Right ventricle myocardium superior (tissue), 1 donor: ENCODE measurements at regions not wholly inside any gene's neighbourhood (a gene's known extent, or its start where the extent isn't known, plus 50 kb on each side); places are given as distances from the start of the nearest gene placed in this dataset.
A peak's percentile ranks its signal among the peaks of the same experiment; 100 is the strongest.
"Not testable (repeated sequence)": the region's sequence is repeated elsewhere in the genome, so short reads cannot be mapped to it uniquely, and the experiment has no call there.

ENCODE experiments used
- ATAC-seq: fragments of 200-7000 bp; cut with Tn5 transposase; one replicate; pipeline ENCODE4 v1.9.1; 2020; ENCODE audit warnings: mild to moderate bottlenecking; ENCODE audit not compliant: poor library complexity
- DNase-seq: peaks from one replicate; pipeline ENCODE4 v3.0.0-alpha.2; 2020
- intact Hi-C: fragments of 100-400 bp; cut with DNase I; formaldehyde crosslinking; loops from one replicate; pipeline ENCODE4 v1.11.2; 2022
- donor health status: DM: no; HTN: yes; CAD: no; lungs with severe emphysema.

DNA sequence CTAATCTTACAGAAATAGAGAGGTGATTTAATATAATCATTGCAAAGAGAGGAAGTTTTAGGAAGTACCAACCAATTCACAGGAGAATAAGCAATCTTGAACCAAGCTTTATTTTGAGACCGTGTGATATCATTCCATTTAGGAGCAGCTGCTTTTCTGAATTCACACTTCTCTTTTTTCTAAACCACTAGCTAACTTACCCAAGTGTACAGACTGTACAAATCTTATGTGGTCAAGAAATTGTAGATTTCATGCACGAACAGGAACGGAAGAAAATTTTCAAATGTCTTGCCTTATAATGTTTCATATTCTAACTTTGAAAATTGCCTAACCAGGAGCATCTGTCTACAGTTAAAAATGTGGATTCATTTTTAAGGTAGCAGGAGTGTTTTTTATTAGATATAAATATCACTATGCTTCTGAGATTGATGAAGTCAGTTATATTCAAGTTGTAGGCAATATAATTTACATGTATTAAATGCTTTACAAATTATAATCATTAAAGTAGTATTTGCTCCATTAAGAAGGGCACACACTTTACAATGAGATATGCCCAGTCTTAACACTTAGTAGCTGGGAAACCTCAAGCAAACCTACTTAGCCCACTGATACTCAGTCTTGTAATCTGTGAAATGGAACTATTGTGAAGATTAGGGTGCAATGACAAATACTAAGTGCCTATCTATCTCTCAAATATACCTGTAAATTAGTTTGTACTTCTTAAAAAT lies 86.7 kb upstream of the FOXN2 start:
- DNase-seq (no peak), ATAC-seq (peak; percentile 57)
- intact Hi-C loops: no loop called here

DNA sequence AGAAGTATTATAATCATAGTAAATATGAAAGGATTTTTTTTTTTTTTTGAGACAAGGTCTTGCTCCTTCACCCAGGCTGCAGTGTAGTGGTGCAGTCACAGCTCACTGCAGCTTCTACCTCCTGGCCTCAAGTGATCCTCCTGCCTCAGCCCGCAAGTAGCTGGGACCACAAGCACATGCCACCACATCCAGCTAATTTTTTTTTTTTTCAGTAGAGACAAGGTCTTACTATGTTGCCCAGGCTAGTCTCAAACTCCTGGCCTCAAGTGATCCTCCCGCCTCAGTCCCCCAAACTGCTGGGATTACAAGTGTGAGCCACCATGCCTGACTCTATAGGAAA lies 86.2 kb upstream of the FOXN2 start:
- intact Hi-C loops: no loop called here
- no peak for ATAC-seq
- no peak for DNase-seq

DNA sequence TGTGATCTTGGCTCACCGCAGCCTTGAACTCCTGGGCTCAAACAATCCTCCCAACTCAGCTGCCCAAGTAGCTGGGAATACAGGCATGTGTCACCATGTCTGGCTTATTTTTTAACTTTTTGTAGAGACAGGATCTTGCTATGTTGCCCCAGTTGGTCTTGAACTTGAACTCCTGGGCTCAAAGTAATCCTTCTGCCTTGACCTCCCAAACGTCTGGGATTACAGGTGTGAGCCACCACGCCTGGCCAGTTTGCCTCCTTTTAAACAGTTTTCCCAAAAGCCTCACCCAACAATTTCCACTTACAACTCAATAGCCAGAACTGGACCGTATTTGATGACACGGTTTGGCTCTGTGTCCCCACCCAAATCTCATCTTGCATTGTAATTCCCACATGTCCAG lies 85.4 kb upstream of the FOXN2 start:
- no peak for ATAC-seq
- no peak for DNase-seq
- intact Hi-C loops: no loop called here

DNA sequence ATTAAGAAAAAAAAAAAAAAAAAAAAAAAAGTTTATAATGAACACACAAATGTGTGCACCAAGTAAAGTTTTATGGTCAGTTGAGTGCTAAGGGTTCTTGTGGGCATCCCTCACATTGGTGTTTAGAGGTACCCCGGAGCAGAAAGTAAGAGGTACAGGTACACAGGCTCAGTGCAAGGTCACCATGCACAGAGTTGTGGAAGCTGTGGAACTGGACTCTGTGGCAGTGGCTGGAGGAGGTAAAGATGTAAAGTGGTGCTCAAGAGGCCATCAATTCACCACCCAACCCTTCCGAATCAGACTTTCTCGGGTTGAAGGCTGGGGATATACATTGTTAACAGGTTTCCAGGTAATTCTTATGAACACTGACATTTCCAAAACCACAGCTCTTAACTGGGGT lies 83.6 kb upstream of the FOXN2 start:
- ATAC-seq: no peak
- intact Hi-C loops: no loop called here
- DNase-seq: no peak

DNA sequence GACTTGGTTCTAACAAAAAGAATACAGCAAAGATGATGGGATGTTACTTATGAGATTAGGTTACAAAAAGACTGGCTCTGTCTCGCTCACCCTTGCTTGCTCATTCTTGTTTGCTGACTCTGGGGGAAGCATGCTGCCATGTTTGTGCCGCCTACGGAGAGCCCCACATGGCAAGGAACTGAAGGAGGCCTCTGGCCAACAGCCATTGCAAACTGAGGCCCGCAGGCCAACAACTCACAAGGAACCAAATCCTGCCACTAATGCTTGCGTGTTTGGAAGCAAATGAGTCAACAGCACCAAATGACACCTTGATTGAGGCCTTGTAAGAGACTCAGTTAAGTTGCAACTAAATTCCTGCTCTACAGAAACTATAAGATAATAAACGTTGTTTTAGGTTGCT lies 82.1 kb upstream of the FOXN2 start:
- intact Hi-C loops: no loop called here

DNA sequence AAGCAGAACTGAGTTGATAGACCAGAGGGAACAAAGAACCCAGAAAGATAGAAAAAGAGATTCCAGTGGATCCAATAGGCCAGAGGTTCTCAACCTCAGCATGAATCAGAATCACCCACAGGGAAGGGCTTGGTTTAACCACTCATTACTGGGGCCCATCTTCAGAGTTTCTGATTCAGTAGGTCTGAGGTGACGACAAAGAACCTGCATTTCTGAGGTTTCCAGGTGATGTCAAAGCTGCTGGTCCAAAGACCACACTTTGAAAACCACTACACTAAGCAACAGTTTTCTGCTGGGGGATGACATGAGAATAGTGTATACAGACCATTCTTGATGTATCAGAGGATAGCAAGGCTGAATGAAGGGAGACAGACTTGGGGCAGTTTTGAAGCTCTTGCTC lies 81.5 kb upstream of the FOXN2 start:
- DNase-seq (no peak), ATAC-seq (no peak)
- intact Hi-C loops: no loop called here

More for the DNA sequence above, 82.1 kb upstream of the FOXN2 start:
- ATAC-seq: no peak
- DNase-seq: no peak

DNA sequence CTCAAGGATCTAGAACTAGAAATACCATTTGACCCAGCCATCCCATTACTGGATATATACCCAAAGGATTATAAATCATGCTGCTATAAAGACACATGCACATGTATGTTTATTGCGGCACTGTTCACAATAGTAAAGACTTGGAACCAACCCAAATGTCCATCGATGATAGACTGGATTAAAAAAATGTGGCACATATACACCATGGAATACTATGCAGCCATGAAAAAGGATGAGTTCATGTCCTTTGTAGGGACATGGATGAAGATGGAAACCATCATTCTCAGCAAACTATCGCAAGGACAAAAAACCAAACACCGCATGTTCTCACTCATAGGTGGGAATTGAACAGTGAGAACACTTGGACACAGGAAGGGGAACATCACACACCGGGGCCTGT lies 80.7 kb upstream of the FOXN2 start:
- DNase-seq, intact Hi-C loops, ATAC-seq: not testable (repeated sequence)

DNA sequence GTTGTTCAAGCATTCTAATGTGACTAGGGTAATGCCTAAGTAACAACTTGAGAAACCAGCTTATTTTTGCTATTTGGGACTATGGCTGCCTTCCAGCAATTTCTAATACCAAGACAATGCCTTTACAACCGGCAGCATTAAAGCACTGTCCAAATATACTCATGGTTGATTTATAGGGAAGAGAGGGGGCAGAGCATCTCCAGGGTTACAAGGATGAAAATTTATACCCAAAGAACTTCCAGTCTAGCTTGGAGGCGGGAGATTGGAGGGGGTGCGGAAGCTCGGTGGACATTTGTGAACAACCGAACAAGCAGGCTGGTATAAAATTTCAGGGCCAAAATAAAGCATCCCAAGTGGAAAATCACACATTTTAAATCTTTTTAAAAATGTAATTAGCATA lies 79.4 kb upstream of the FOXN2 start:
- no peak for DNase-seq
- intact Hi-C loops: no loop called here
- no peak for ATAC-seq

DNA sequence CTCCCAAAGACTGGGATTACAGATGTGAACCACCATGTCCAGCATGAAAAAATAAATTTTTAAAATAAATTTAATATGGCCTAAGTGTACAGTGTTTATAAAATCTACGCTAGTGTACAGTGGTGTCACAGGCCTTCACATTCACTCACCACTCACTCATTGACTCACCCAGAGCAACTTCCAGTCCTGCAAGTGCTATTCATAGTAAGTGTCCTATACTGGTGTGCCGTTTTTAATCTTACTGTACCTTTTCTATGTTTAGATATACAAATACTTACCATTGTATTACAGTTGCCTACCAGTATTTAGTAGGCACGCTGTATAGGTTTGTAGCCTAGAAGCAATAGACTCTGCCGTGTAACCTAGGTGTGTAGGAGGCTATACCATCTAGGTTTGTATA lies 76.1 kb upstream of the FOXN2 start:
- ATAC-seq: peak; percentile 74
- intact Hi-C loops: no loop called here
- no peak for DNase-seq

DNA sequence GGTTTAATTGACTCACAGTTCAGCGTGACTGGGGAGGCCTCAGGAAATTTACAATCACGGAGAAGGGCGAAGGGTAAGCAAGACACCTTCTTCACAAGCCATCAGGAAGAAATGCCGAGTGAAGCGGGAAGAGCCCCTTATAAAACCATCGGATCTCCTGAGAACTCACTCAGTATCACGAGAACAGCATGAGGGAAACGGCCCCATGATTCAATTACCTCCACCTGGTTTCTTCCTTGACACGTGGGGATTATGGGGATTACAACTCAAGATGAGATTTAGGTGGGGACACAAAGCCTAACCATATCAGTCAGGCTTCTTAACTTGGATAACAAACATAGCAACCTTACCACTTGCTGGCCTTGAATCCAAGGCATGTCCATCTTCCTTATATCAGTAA lies 73.6 kb upstream of the FOXN2 start:
- no peak for DNase-seq
- ATAC-seq: no peak
- intact Hi-C loops: no loop called here

DNA sequence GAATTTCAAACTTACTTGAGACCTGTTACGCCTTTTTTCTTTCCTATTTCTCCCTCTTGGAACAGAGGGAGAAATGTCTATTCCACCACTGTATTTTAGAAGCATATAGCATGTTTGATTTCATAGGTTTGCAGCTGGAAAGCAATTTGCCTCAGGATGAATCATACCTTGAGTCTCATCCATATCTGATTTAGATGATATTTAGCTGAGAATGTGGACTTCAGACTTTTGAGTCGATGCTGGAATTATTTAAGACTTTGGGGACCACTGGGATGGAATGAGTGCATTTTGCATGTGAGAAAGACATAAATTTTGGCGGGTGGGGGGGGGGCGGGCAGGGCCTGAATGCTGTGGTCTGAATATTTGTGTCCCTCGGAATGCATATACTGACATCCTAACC lies 67.3 kb upstream of the FOXN2 start:
- DNase-seq (no peak), ATAC-seq (no peak)
- intact Hi-C loops: no loop called here

DNA sequence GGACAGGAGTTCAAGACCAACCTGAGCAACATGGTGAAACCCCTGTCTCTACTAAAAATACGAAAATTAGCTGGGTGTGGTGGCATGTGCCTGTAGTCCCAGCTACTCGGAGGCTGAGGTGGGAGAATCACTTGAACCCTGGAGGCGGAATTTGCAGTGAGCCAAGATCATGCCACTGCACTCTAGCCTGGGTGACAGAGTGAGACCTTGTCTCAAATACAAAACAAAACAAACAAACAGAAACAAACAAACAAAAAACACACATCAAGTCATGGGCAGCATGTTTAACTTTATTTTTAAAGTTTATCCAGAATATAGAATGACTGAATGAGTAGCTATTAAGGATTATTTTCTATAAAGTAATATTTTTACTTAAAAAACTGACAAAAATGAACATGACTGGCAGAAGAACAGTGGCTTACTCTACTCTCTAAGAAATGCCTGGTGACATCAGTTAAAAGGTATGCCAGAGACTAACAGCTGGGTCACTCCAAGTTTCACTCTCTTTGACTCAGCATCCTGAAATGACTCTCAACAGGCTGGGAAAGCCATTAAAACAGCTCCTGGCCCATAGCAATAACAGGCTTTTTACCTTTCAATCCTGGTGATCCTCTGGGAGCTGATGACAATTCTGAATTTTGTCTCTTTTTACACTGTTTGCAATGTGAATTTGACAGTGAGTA lies 66.1 kb upstream of the FOXN2 start:
- DNase-seq (no peak), ATAC-seq (peak; percentile 92)
- intact Hi-C loops: no loop called here

DNA sequence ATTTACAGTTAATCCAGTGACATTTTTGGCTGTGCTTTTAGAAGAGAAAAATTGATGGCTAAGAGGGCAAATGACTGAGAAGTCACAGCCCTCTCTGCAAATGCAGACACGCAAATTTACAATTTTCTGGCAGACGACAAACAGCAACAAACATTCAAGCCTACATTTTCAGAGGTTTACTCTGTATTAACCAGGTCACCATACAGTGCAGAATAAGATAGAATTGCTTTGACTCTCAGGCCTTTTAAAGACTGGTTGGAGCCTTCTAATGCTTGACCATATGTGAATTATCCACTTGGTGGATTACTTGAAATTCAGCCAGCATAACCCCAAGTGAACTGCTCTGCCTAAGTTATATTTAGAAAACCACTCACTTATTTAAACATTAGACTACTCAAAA lies 65.5 kb upstream of the FOXN2 start:
- DNase-seq (no peak), ATAC-seq (peak; percentile 84)
- intact Hi-C loops: no loop called here

DNA sequence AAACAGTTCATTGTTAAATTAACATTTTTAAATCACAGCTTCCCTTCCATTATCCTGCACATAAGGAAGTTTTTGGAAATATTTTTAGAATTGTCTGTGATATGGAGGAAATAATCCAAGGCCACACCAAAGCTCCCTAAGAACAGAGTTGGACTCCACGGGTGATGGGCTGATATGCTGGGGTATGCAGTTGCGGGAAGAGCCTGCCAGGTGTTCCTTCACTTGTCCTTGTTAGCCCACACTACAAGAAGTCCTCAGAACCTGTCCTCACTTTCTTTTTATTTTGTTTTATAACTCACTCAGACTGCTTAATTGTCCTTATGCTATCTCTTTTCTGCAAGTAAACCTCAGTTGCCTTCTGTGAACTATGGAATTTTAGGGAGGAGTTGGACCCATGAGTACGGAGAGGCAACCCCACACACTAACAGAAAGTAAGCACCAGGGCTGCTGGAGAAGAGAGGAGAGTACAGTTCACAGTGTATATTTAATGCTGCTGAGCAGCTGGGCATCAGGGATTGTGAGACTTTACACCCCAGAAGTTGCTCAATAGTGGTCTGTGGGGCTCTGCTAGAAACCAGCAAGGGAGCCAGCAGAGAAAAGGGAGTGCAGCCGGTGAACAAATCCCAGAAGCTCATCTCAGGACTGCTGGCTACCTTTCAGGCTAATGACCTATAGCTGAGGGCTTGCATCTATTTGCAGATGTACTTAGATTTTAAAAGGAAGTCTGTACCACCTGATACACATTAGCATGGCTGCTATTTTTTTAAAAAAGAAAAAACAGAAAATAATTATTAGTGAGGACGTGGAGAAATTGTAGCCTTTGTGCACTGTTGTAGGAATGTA lies 64.6 kb upstream of the FOXN2 start:
- ATAC-seq: peak; percentile 72
- DNase-seq: no peak
- intact Hi-C loops: no loop called here

DNA sequence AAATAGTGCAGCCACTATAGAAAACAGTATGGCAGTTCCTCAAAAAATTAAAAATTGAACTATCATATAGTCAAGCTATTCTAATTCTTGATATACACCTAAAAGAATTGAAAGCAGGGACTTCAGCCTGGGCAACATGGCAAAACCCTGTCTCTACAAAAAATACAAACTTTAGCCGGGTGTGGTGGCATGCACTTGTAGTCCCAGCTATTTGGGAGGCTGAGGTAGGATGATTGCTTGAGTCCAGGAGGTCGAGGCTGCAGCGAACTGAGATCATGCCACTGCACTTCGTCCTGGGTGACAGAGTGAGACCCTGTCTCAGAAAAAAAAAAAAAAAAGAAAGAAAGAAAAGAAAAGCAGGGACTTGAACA lies 64.0 kb upstream of the FOXN2 start:
- ATAC-seq: no peak
- intact Hi-C loops: no loop called here

DNA sequence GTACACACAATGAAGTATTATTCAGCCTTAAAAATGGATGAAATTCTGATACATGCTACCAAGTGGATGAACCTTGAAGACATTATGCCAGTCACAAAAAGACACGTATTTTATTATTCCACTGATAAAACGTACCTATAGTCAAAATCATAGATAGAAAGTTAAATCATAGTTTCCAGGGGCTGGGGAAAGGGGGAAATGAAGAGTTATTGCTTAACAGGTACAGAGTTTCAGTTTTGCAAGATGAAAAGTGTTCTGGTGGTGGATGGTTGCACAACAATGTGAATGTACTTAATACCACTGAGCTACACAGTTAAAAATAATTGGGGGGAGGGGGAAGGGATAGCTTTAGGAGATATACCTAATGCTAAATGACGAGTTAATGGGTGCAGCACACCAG lies 63.5 kb upstream of the FOXN2 start:
- ATAC-seq (peak; percentile 45), DNase-seq (no peak)
- intact Hi-C loops: no loop called here

More for the DNA sequence above, 64.0 kb upstream of the FOXN2 start:
- DNase-seq: no peak

DNA sequence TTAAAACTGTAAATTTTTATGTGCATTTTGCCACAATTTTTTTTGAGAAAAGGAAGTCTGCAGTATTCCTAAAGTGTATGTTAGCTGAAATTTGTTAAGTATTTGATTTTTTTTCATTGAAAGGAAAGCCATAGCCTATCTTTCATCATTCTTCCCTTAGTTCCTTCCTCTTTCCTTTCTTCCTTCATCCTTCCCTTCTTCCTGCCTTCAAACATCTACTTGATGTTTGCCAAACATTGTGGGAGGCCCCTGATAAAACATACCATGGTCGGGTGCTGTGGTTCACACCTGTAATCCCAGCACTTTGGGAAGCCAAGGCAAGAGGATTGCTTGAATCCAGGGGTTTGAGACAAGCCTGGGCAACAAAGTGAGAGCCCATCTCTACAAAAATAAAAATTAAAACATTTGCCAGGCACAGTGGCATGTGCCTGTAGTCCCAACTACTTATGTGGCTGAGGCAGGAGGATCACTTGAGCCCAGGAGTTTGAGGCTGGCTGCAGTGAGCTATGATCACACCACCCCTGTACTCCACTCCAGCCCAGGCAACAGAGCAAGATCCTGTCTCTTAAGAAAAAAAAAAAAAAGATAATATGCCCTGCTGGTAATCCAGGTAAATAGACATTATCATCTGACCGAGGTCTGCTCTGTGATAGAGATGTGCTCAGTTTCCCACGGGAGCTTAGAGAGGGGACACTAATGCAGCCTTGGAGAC lies 62.9 kb upstream of the FOXN2 start:
- ATAC-seq (no peak), DNase-seq (no peak)
- intact Hi-C loops: no loop called here

DNA sequence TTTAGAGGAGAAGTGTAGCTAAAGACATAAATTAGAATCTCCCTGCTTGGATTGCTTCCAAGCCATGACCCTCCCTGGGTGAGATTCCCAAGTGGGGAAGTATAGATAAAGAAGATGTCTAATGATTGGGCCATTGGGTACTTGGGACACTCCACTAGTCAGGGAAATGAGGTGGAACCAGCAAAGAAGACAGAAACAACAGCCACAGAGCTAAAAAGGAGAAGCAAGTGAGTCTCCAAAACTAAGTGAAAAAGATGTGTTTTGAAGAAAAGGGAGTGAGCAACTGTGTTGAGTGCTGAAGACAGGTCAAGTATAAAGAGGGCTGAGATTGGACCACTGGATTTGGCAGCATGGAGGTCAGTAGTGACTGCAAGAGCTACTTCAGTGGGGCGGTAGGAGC lies 61.2 kb upstream of the FOXN2 start:
- DNase-seq: no peak
- intact Hi-C loops: no loop called here
- ATAC-seq: no peak

DNA sequence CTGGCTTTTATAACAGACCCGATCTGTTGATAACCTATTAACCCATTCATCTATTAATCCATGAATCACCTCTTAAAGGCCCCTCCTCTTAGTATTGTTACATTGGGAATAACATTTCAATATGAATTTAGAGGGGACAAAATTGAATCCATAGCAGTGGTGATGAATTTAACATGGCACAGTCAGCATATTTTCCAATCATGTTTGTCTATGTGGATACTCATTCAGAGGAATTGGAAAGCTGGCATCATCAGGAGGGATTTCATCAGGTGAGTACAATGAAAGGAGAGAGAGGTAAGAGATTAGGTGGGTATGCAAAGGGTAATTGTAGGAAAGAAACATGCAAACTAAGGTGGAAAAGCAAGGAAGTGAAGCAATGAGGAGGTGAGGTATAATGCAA lies 59.6 kb upstream of the FOXN2 start:
- DNase-seq (no peak), ATAC-seq (no peak)
- intact Hi-C loops: no loop called here
